CD4-positive, alpha-beta memory T cell (primary cell): ENCODE measurements at regions not wholly inside any gene's neighbourhood (a gene's known extent, or its start where the extent isn't known, plus 50 kb on each side); places are given as distances from the start of the nearest gene placed in this dataset.
"Not testable (repeated sequence)": the region's sequence is repeated elsewhere in the genome, so short reads cannot be mapped to it uniquely, and the experiment has no call there.

ENCODE experiments used
- CTCF ChIA-PET: fragments of 350-600 bp; sonication (Branson Sonifier 250); formaldehyde crosslinking; loops from one replicate; lab custom pipeline; 2021; ENCODE audit warnings: inconsistent platforms; ENCODE audit not compliant: partially characterized antibody; lab: Charles Lee
- POLR2A ChIA-PET: fragments of 350-600 bp; sonication (Branson Sonifier 250); formaldehyde crosslinking; loops from one replicate; lab custom pipeline; 2021; ENCODE audit not compliant: partially characterized antibody; lab: Charles Lee
- DNase-seq, 5 donors: peaks; one replicate each; pipeline versions ENCODE4 v3.0.0 to v3.0.0-alpha.2; 2020 to 2022; ENCODE audit warnings: mixed read lengths in 1 of 5
- H3K27ac ChIP-seq: one replicate; pipeline ENCODE4 v1.7.0; 2013; ENCODE audit warnings: low read depth, low read length
- H3K27me3 ChIP-seq: 2 replicates; pipeline ENCODE4 v1.7.0; 2013; ENCODE audit warnings: mild to moderate bottlenecking, low read length, moderate library complexity; ENCODE audit not compliant: insufficient read depth
- H3K36me3 ChIP-seq: 2 replicates; pipeline ENCODE4 v1.7.0; 2013; ENCODE audit warnings: mild to moderate bottlenecking, low read length, moderate library complexity; ENCODE audit not compliant: insufficient read depth
- H3K4me1 ChIP-seq: 2 replicates; pipeline ENCODE4 v1.7.0; 2013; ENCODE audit warnings: mild to moderate bottlenecking, low read length, moderate library complexity; ENCODE audit not compliant: insufficient read depth
- H3K4me3 ChIP-seq, 2 donors: one replicate each; pipeline ENCODE4 v1.7.0; 2013; ENCODE audit warnings: low read length in 2 of 2, mild to moderate bottlenecking in 1 of 2
- H3K9me3 ChIP-seq, 2 donors: one replicate each; pipeline ENCODE4 v1.7.0; 2013; ENCODE audit warnings: low read length in 2 of 2, control low read depth in 1 of 2; ENCODE audit not compliant: control insufficient read depth in 1 of 2
- H3K27ac Mint-ChIP-seq, 7 donors: one replicate each; pipeline ENCODE4 v1.8.0; 2020 to 2021; ENCODE audit warnings: mixed read lengths in 7 of 7, mild to moderate bottlenecking in 6 of 7, inconsistent platforms in 3 of 7, moderate library complexity in 3 of 7
- H3K27me3 Mint-ChIP-seq, 2 donors: one replicate each; pipeline ENCODE4 v1.8.0; 2020 to 2021; ENCODE audit warnings: mixed read lengths in 2 of 2
- H3K36me3 Mint-ChIP-seq, 2 donors: one replicate each; pipeline ENCODE4 v1.8.0; 2020 to 2021; ENCODE audit warnings: mixed read lengths in 2 of 2, inconsistent platforms in 1 of 2, mild to moderate bottlenecking in 1 of 2
- H3K4me1 Mint-ChIP-seq, 4 donors: one replicate each; pipeline ENCODE4 v1.8.0; 2020 to 2021; ENCODE audit warnings: mixed read lengths in 4 of 4, mild to moderate bottlenecking in 1 of 4
- H3K4me3 Mint-ChIP-seq, 8 donors: one replicate each; pipeline ENCODE4 v1.8.0; 2020 to 2021; ENCODE audit warnings: mixed read lengths in 8 of 8, mild to moderate bottlenecking in 7 of 8, moderate library complexity in 6 of 8, inconsistent platforms in 3 of 8
- H3K9me3 Mint-ChIP-seq, 8 donors: one replicate each; pipeline ENCODE4 v1.8.0; 2020 to 2021; ENCODE audit warnings: mixed read lengths in 8 of 8, mild to moderate bottlenecking in 5 of 8, inconsistent platforms in 3 of 8, moderate library complexity in 1 of 8
- intact Hi-C: fragments of 100-400 bp; cut with micrococcal nuclease; formaldehyde crosslinking; loops from one replicate; pipeline ENCODE4 v1.15.1; 2023

DNA sequence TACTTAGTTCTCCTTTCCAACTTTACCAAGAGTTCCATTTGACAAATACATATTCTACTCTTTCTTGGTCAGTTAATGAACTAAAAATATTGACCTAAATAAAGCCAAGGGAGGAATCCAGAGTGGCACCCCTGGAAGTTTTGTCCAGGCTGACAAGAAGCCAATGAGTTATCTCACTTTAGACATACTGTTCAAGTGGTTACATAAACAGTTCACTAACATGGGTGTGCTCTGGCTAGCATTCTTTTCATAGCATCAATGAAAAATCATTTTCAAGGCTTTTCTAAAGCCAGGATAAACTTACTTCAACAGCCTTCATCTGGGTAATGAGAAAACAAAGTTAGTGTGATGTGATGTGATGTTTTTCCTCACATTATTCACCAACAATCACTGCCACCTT, 649.4 kb downstream of the TDRD15 start:
- Histone ChIP-seq H3K27me3 (no peaks in the 10 kb centered on the region), H3K4me3 (no peak overlapping the region), H3K4me1 (no peaks in the 10 kb centered on the region), H3K36me3 (no peaks in the 10 kb centered on the region), H3K9me3 (no peaks in the 10 kb centered on the region), H3K27ac (no peak overlapping the region)
- no peaks in the 10 kb centered on the region for H3K4me1 Mint-ChIP-seq
- H3K9me3 Mint-ChIP-seq, result peaks cover 0 to 9% (median 0%) of the 10 kb centered on the region in 8 donors
- ChIA-PET CTCF (no interaction called here), POLR2A (no interaction called here)
- intact Hi-C loops, result no loop called here
- no peaks in the 10 kb centered on the region for H3K36me3 Mint-ChIP-seq
- H3K27ac Mint-ChIP-seq, result no peak overlapping the region
- no peaks in the 10 kb centered on the region for H3K27me3 Mint-ChIP-seq
- DNase-seq, result no peak
- no peak overlapping the region for H3K4me3 Mint-ChIP-seq

DNA sequence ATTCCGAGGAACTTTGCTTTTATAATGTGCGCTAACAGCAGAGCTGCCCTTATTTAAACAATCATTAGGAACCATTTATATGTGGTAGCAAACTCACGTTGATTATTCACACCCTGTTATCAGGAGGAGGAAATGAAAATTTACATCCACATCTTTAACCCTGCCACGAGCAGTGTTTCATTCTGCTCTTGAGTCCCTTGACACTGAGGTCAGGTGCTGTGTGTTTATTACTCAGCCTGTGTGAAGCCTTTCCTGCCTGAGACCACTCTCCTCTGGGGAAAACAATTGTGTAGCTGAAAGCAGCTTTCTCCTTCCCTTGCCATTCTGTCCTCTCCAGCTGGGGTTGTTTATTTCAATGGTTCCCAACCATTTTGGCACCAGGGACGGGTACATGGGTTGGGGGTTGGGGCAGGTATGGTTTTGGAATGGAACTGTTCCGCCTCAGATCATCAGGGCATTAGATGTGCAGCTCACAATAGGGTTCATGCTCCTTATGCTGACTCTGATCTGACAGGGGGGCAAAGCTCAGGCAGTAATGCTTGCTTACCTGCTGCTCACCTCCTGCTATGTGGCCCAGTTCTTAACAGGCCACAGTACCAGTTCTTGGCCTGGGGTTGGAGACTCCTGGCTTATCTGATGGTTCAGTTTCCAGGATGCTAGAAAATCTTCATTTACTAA, 651.1 kb downstream of the TDRD15 start:
- no peaks in the 10 kb centered on the region for H3K36me3 Mint-ChIP-seq
- H3K4me3 Mint-ChIP-seq, result no peak overlapping the region
- H3K36me3 ChIP-seq, result no peaks in the 10 kb centered on the region
- H3K4me3 ChIP-seq, result no peak overlapping the region
- no peaks in the 10 kb centered on the region for H3K9me3 ChIP-seq
- H3K27ac ChIP-seq, result no peak overlapping the region
- H3K4me1 ChIP-seq, result no peaks in the 10 kb centered on the region
- intact Hi-C loops, result no loop called here
- ChIA-PET POLR2A (no interaction called here), CTCF (no interaction called here)
- no peaks in the 10 kb centered on the region for H3K27me3 ChIP-seq
- H3K27ac Mint-ChIP-seq, result no peak overlapping the region
- no peaks in the 10 kb centered on the region for H3K27me3 Mint-ChIP-seq
- no peaks in the 10 kb centered on the region for H3K4me1 Mint-ChIP-seq
- no peak for DNase-seq
- H3K9me3 Mint-ChIP-seq, result peaks cover 0 to 9% (median under 1%) of the 10 kb centered on the region in 8 donors

DNA sequence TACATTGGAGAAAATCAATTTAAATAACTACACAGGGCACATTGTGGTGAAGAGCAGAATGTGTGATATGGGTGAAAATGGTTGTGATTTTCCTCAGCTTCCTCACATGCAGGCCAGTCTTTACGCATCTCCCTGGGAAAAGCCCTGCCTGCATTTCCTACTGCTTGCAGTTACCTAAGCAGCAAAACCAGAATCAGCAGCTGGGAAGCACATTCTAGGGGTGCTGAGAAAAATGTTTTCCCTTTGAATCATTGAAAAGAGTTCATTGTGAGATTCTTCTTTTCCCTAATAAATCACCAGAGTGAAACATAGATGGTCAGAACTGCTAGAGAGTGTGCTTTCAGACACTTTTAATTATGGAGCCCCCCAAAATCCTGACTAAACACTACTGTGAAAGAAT, 656.0 kb downstream of the TDRD15 start:
- no peaks in the 10 kb centered on the region for H3K36me3 Mint-ChIP-seq
- CTCF ChIA-PET, result no interaction called here
- DNase-seq, result no peak
- H3K27ac Mint-ChIP-seq, result no peak overlapping the region
- H3K9me3 Mint-ChIP-seq, result peaks cover 0 to 15% (median 2%) of the 10 kb centered on the region in 8 donors
- H3K4me1 Mint-ChIP-seq, result no peaks in the 10 kb centered on the region
- H3K36me3 ChIP-seq, result no peaks in the 10 kb centered on the region
- POLR2A ChIA-PET, result no interaction called here
- no peaks in the 10 kb centered on the region for H3K4me1 ChIP-seq
- intact Hi-C loops, result no loop called here
- H3K27ac ChIP-seq, result no peak overlapping the region
- H3K27me3 Mint-ChIP-seq, result no peaks in the 10 kb centered on the region
- no peaks in the 10 kb centered on the region for H3K27me3 ChIP-seq
- no peak overlapping the region for H3K4me3 ChIP-seq
- H3K4me3 Mint-ChIP-seq, result no peak overlapping the region
- no peaks in the 10 kb centered on the region for H3K9me3 ChIP-seq

DNA sequence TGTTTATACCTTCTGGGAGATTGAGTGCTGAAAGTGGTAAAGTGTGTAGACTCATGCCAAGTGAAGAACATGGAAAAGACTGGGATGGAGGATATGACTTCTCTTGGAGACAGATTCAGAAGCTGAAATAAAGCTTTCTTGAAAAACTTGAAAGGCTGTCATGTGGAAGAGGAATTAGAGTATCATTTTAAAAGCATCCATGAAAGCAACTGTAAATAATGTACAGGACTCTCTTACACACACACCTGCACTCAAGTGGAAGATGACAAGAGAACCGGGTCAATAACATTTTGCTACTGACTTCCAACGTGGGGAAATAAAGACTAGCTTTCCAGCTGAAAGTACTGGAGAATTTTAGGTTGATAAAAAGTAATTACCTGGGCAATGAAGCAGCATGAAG, 658.2 kb downstream of the TDRD15 start:
- Mint-ChIP-seq H3K4me3 (no peak overlapping the region), H3K36me3 (no peaks in the 10 kb centered on the region), H3K27ac (no peak overlapping the region), H3K27me3 (no peaks in the 10 kb centered on the region), H3K4me1 (no peaks in the 10 kb centered on the region), H3K9me3 (peaks cover 0 to 19% (median 2%) of the 10 kb centered on the region in 8 donors)
- DNase-seq, result no peak
- Histone ChIP-seq H3K36me3 (no peaks in the 10 kb centered on the region), H3K4me3 (no peak overlapping the region), H3K27me3 (no peaks in the 10 kb centered on the region), H3K9me3 (no peaks in the 10 kb centered on the region), H3K27ac (no peak overlapping the region), H3K4me1 (no peaks in the 10 kb centered on the region)
- CTCF ChIA-PET, result no interaction called here
- intact Hi-C loops, result no loop called here
- POLR2A ChIA-PET, result no interaction called here

DNA sequence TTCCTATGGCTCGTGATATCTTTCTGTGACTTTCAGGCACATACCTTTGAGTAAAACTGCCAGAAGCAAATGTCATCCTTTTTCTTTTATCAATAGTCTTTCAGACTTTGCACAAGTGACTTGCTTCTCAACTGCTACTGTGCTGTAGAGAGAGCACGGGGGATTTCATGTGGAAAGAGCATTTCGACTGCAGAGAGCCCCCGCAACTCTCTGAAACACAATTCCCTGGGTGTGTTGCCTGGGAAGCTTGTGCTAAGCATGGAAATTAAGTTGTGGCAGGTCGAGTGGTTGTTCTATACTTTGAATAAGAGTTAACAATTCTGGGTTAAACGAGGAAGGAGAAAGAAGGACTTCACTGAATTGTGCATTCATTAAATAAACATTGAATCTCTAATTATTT, 659.1 kb downstream of the TDRD15 start:
- no peak overlapping the region for H3K27ac ChIP-seq
- intact Hi-C loops, result no loop called here
- ChIA-PET POLR2A (no interaction called here), CTCF (no interaction called here)
- H3K4me1 ChIP-seq, result no peaks in the 10 kb centered on the region
- H3K27me3 Mint-ChIP-seq, result no peaks in the 10 kb centered on the region
- no peaks in the 10 kb centered on the region for H3K36me3 Mint-ChIP-seq
- H3K9me3 Mint-ChIP-seq, result peaks cover 0 to 19% (median 1%) of the 10 kb centered on the region in 8 donors
- H3K36me3 ChIP-seq, result no peaks in the 10 kb centered on the region
- H3K9me3 ChIP-seq, result no peaks in the 10 kb centered on the region
- no peak for DNase-seq
- H3K4me3 Mint-ChIP-seq, result no peak overlapping the region
- no peaks in the 10 kb centered on the region for H3K27me3 ChIP-seq
- H3K27ac Mint-ChIP-seq, result no peak overlapping the region
- H3K4me1 Mint-ChIP-seq, result no peaks in the 10 kb centered on the region
- H3K4me3 ChIP-seq, result no peak overlapping the region

DNA sequence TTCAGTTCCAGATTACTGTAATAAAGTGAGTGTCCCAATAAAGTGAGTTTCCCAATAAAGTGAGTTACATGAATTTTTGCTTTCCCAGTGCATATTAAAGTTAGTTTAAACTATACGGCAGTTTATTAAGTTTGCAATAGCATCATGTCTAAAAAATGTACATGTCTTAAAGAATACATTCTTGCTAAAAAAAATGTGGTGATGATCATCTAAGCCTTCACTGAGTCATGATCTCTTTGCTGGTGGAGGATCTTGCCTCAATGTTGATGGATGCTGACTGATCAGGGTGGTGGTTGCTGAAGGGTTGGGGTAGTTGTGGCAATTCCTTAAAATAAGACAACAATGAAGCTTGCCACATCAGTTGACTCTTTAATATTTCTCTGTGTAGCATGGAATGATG, 664.2 kb downstream of the TDRD15 start:
- no peak overlapping the region for H3K27ac Mint-ChIP-seq
- H3K36me3 Mint-ChIP-seq, result no peaks in the 10 kb centered on the region
- ChIA-PET CTCF (no interaction called here), POLR2A (no interaction called here)
- no peaks in the 10 kb centered on the region for H3K36me3 ChIP-seq
- no peaks in the 10 kb centered on the region for H3K27me3 Mint-ChIP-seq
- no peak overlapping the region for H3K4me3 Mint-ChIP-seq
- no peaks in the 10 kb centered on the region for H3K4me1 Mint-ChIP-seq
- no peaks in the 10 kb centered on the region for H3K27me3 ChIP-seq
- no peaks in the 10 kb centered on the region for H3K9me3 ChIP-seq
- no peak for DNase-seq
- H3K4me1 ChIP-seq, result no peaks in the 10 kb centered on the region
- H3K4me3 ChIP-seq, result no peak overlapping the region
- H3K9me3 Mint-ChIP-seq, result peaks cover 0 to 15% (median 3%) of the 10 kb centered on the region in 8 donors
- intact Hi-C loops, result no loop called here
- H3K27ac ChIP-seq, result no peak overlapping the region

DNA sequence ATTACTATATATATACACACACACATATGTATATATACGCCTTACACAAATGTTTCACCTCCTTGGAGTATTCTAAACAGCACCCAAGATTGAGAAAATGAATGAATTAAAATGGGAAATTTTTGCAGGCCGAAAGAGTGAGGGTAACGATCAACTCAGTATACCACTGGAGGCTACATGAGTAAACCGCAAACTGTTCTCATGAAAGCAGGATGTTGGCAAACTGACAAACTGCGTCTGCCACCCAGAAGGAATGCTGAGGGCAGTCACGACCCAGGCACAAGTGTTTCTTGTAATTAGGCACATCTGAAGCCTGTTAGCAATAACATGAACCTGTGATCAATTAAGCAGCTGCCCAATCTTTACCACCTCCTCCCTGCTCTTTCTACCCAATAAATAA, 666.5 kb downstream of the TDRD15 start:
- H3K27ac Mint-ChIP-seq, H3K27ac ChIP-seq, H3K4me1 ChIP-seq, H3K36me3 ChIP-seq, H3K9me3 ChIP-seq, H3K4me3 ChIP-seq, H3K27me3 ChIP-seq, CTCF ChIA-PET, DNase-seq, H3K4me3 Mint-ChIP-seq, H3K36me3 Mint-ChIP-seq, intact Hi-C loops, H3K4me1 Mint-ChIP-seq, H3K27me3 Mint-ChIP-seq, POLR2A ChIA-PET: not testable (repeated sequence)
- peaks cover 0 to 12% (median 4%) of the 10 kb centered on the region in 8 donors for H3K9me3 Mint-ChIP-seq

DNA sequence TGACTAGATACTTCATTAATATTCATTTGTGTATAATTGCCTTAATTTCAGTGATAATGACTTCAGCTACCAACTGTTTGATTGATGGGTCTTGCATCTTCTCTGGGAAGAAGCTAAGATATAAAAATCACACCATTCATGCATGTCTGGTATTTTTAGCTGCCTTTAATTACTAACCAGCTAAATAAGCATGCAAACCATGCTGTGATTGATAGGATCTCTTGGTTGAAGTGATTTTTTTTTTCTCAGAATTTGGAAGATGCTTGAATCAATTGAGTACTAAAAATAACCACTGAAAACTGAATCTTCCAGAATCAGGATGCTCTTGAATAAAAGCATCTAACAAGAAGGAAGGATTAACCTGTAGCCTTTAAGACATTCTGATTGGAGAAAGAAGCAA, 668.8 kb downstream of the TDRD15 start:
- CTCF ChIA-PET, result no interaction called here
- no peaks in the 10 kb centered on the region for H3K36me3 Mint-ChIP-seq

More for the DNA sequence above, 668.8 kb downstream of the TDRD15 start:
- no peaks in the 10 kb centered on the region for H3K4me1 ChIP-seq
- H3K9me3 ChIP-seq, result no peaks in the 10 kb centered on the region
- no peaks in the 10 kb centered on the region for H3K4me1 Mint-ChIP-seq
- peaks cover 0 to 12% (median 4%) of the 10 kb centered on the region in 8 donors for H3K9me3 Mint-ChIP-seq
- POLR2A ChIA-PET, result no interaction called here
- H3K27me3 ChIP-seq, result no peaks in the 10 kb centered on the region
- no peak for DNase-seq
- no peak overlapping the region for H3K27ac Mint-ChIP-seq
- intact Hi-C loops, result no loop called here
- no peaks in the 10 kb centered on the region for H3K36me3 ChIP-seq
- H3K27me3 Mint-ChIP-seq, result no peaks in the 10 kb centered on the region
- H3K27ac ChIP-seq, result no peak overlapping the region
- no peak overlapping the region for H3K4me3 Mint-ChIP-seq
- no peak overlapping the region for H3K4me3 ChIP-seq
